PFSK-1 (cell line): ENCODE measurements at regions not wholly inside any gene's neighbourhood (a gene's known extent, or its start where the extent isn't known, plus 50 kb on each side); places are given as distances from the start of the nearest gene placed in this dataset.

Experiments used
- FOXP2 ChIP-seq: optimal IDR thresholded peaks from 2 replicates; pipeline ENCODE3; 2011; ENCODE audit warnings: borderline replicate concordance, control low read depth, inconsistent platforms; ENCODE audit not compliant: insufficient read depth; ENCODE audit errors: extremely low read length, extremely low read depth
- POLR2AphosphoS5 ChIP-seq: IDR thresholded peaks from 2 replicates; pipeline ENCODE4 v1.6.1; 2012; ENCODE audit warnings: low read depth, mild to moderate bottlenecking, control low read depth, low read length, moderate library complexity
- REST ChIP-seq, 2 experiments: IDR thresholded peaks; 2 replicates each; pipeline versions ENCODE4 v1.6.1 to v1.8.0; 2011 to 2012; ENCODE audit warnings: low read depth in 2 of 2, low read length in 2 of 2, control low read depth in 1 of 2, inconsistent platforms in 1 of 2, mild to moderate bottlenecking in 1 of 2, moderate library complexity in 1 of 2; ENCODE audit not compliant: insufficient read depth in 1 of 2
- SIN3A ChIP-seq: IDR thresholded peaks from 2 replicates; pipeline ENCODE4 v1.6.1; 2012; ENCODE audit warnings: mild to moderate bottlenecking, low read length, moderate library complexity, borderline replicate concordance; ENCODE audit not compliant: insufficient read depth
- TAF1 ChIP-seq: IDR thresholded peaks from 2 replicates; pipeline ENCODE4 v1.6.1; 2012; ENCODE audit warnings: low read length, control low read depth, borderline replicate concordance; ENCODE audit not compliant: insufficient read depth

GRCh38 chr2:133988316-133988891, 265.5 kb upstream of the MGAT5 start:
- TF ChIP-seq TAF1 (no peak), REST (IDR thresholded peaks at IDR 0.05; ENCODE audit: insufficient read depth in 1 of 2, low read depth in 2 of 2, low read length in 2 of 2) (no peak), POLR2AphosphoS5 (no peak), SIN3A (no peak), FOXP2 (no peak)
